IMR-90 (cell line): ENCODE measurements at regions not wholly inside any gene's neighbourhood (a gene's known extent, or its start where the extent isn't known, plus 50 kb on each side); places are given as distances from the start of the nearest gene placed in this dataset.
A peak's percentile ranks its signal among the peaks of the same experiment; 100 is the strongest.

Source experiments
- ATAC-seq: fragments of 200-7000 bp; cut with Tn5 transposase; 2 replicates; pipeline ENCODE4 v1.9.1; 2020; ENCODE audit warnings: low read depth, mild to moderate bottlenecking, moderate library complexity
- BruUV-seq: library from RNA; stranded (reverse); fragments of 400-500 nt; replicated peaks from 2 replicates; lab custom pipeline; 2021; lab: Mats Ljungman, UMichigan
- CTCF ChIA-PET: fragments of 300-600 bp; formaldehyde crosslinking; extraction: SDS; loops from one replicate; lab custom pipeline; 2021; ENCODE audit warnings: antibody characterized with exemption; lab: Yijun Ruan, JAX
- POLR2A ChIA-PET: fragments of 300-600 bp; sonication (Branson Sonifier 250); formaldehyde crosslinking; loops from one replicate; lab custom pipeline; 2022; ENCODE audit warnings: antibody characterized with exemption; ENCODE audit not compliant: unreplicated experiment; lab: Charles Lee
- DNase-seq: peaks from one replicate; pipeline ENCODE4 v3.0.0; 2013
- H2AFZ ChIP-seq: replicated peaks from 2 replicates; pipeline ENCODE3; 2013; ENCODE audit warnings: low read length, mild to moderate bottlenecking; ENCODE audit not compliant: poor library complexity
- H2AK5ac ChIP-seq: 2 replicates; pipeline ENCODE4 v1.6.1; 2013; ENCODE audit warnings: low read depth, low read length, inconsistent platforms
- H2AK9ac ChIP-seq: replicated peaks from 2 replicates; pipeline ENCODE3; 2013; ENCODE audit warnings: mild to moderate bottlenecking, low read depth, low read length, moderate library complexity; ENCODE audit not compliant: poor library complexity
- H2BK120ac ChIP-seq: 2 replicates; pipeline ENCODE4 v1.6.1; 2013; ENCODE audit warnings: low read depth, low read length, inconsistent platforms
- H2BK15ac ChIP-seq: 3 replicates; pipeline ENCODE4 v1.6.1; 2013; ENCODE audit warnings: low read depth, low read length, inconsistent platforms
- H2BK20ac ChIP-seq: 2 replicates; pipeline ENCODE4 v1.6.1; 2013; ENCODE audit warnings: low read depth, mild to moderate bottlenecking, inconsistent platforms, low read length, moderate library complexity
- H2BK5ac ChIP-seq: 2 replicates; pipeline ENCODE4 v1.6.1; 2013; ENCODE audit warnings: mild to moderate bottlenecking, low read depth, low read length, inconsistent platforms; ENCODE audit not compliant: poor library complexity, severe bottlenecking
- H3K14ac ChIP-seq: replicated peaks from 2 replicates; pipeline ENCODE4 v1.6.1; 2013; ENCODE audit warnings: low read depth, low read length, inconsistent platforms
- H3K18ac ChIP-seq: 2 replicates; pipeline ENCODE4 v1.6.1; 2013; ENCODE audit warnings: low read depth, low read length, control low read depth
- H3K23ac ChIP-seq: 2 replicates; pipeline ENCODE4 v1.6.1; 2013; ENCODE audit warnings: low read depth, low read length, inconsistent platforms
- H3K27ac ChIP-seq: 2 replicates; pipeline ENCODE4 v1.5.1; 2013; ENCODE audit warnings: mild to moderate bottlenecking, control low read depth, low read length; ENCODE audit not compliant: insufficient read depth
- H3K27me3 ChIP-seq: 2 replicates; pipeline ENCODE4 v1.6.1; 2013; ENCODE audit warnings: low read length; ENCODE audit not compliant: control insufficient read depth, insufficient read depth
- H3K36me3 ChIP-seq: 2 replicates; pipeline ENCODE4 v1.6.1; 2013; ENCODE audit warnings: low read length, mixed read lengths; ENCODE audit not compliant: control insufficient read depth, insufficient read depth
- H3K4ac ChIP-seq: 2 replicates; pipeline ENCODE4 v1.6.1; 2013; ENCODE audit warnings: low read depth, low read length, inconsistent platforms
- H3K4me1 ChIP-seq: 2 replicates; pipeline ENCODE4 v1.6.1; 2013; ENCODE audit warnings: low read length, mixed read lengths; ENCODE audit not compliant: control insufficient read depth, insufficient read depth
- H3K4me2 ChIP-seq: 2 replicates; pipeline ENCODE4 v1.6.1; 2013; ENCODE audit warnings: low read depth, mild to moderate bottlenecking, control low read depth, low read length, moderate library complexity
- H3K4me3 ChIP-seq: 2 replicates; pipeline ENCODE4 v1.5.1; 2013; ENCODE audit warnings: low read depth, mild to moderate bottlenecking, control low read depth, low read length, moderate library complexity; ENCODE audit not compliant: insufficient read depth
- H3K56ac ChIP-seq: 2 replicates; pipeline ENCODE4 v1.6.1; 2013; ENCODE audit warnings: low read length, inconsistent platforms; ENCODE audit not compliant: insufficient read depth; ENCODE audit errors: extremely low read depth
- H3K79me1 ChIP-seq, 2 experiments: 2 replicates each; pipeline ENCODE4 v1.6.1; 2013; ENCODE audit warnings: low read length in 2 of 2, inconsistent platforms in 1 of 2, low read depth in 1 of 2
- H3K9ac ChIP-seq: 2 replicates; pipeline ENCODE4 v1.6.1; 2013; ENCODE audit warnings: low read depth, low read length, control low read depth
- H3K9me1 ChIP-seq: 2 replicates; pipeline ENCODE4 v1.6.1; 2013; ENCODE audit warnings: low read length, inconsistent platforms; ENCODE audit not compliant: insufficient read depth
- H3K9me3 ChIP-seq: 2 replicates; pipeline ENCODE4 v1.6.1; 2013; ENCODE audit warnings: low read length; ENCODE audit not compliant: control insufficient read depth, insufficient read depth
- H4K20me1 ChIP-seq: 2 replicates; pipeline ENCODE4 v1.6.1; 2013; ENCODE audit warnings: low read length, inconsistent platforms; ENCODE audit not compliant: insufficient read depth
- H4K5ac ChIP-seq: 2 replicates; pipeline ENCODE4 v1.6.1; 2013; ENCODE audit warnings: mild to moderate bottlenecking, low read depth, low read length, control low read depth
- H4K8ac ChIP-seq, 2 experiments: 2 replicates each; pipeline ENCODE4 v1.6.1; 2013; ENCODE audit warnings: low read depth in 2 of 2, low read length in 2 of 2, control low read depth in 1 of 2, inconsistent platforms in 1 of 2
- H4K91ac ChIP-seq: 2 replicates; pipeline ENCODE4 v1.6.1; 2013; ENCODE audit warnings: low read depth, low read length, inconsistent platforms; ENCODE audit not compliant: insufficient read depth
- BHLHE40 ChIP-seq: fragments of 150-350 bp; IDR thresholded peaks from 2 replicates; pipeline ENCODE4 v1.6.1; 2016; ENCODE audit warnings: mild to moderate bottlenecking, low read depth, low read length
- CEBPB ChIP-seq: IDR thresholded peaks from 2 replicates; pipeline ENCODE4 v1.6.1; 2012; ENCODE audit warnings: low read depth, low read length, improper control_type of control experiment
- CHD1 ChIP-seq: IDR thresholded peaks from 2 replicates; pipeline ENCODE4 v1.6.1; 2012; ENCODE audit warnings: low read depth, low read length, improper control_type of control experiment
- CTCF ChIP-seq: conservative IDR thresholded peaks from 2 replicates; pipeline ENCODE4 v1.5.1; 2012; ENCODE audit warnings: mild to moderate bottlenecking, low read depth, low read length, improper control_type of control experiment
- FOS ChIP-seq: fragments of 150-350 bp; IDR thresholded peaks from 2 replicates; pipeline ENCODE4 v1.6.1; 2016; ENCODE audit warnings: low read depth, low read length
- MAFK ChIP-seq: IDR thresholded peaks from 2 replicates; pipeline ENCODE4 v1.6.1; 2012; ENCODE audit warnings: low read depth, low read length, improper control_type of control experiment
- MAZ ChIP-seq: IDR thresholded peaks from 2 replicates; pipeline ENCODE4 v1.6.1; 2012; ENCODE audit warnings: low read depth, mild to moderate bottlenecking, low read length, improper control_type of control experiment, moderate library complexity, borderline replicate concordance
- MXI1 ChIP-seq: IDR thresholded peaks from 2 replicates; pipeline ENCODE4 v1.6.1; 2012; ENCODE audit warnings: low read depth, mild to moderate bottlenecking, low read length, moderate library complexity, borderline replicate concordance
- NFE2L2 ChIP-seq: fragments of 150-350 bp; IDR thresholded peaks from 2 replicates; pipeline ENCODE4 v1.6.1; 2016; ENCODE audit warnings: low read depth, mild to moderate bottlenecking, low read length
- POLR2A ChIP-seq: IDR thresholded peaks from 2 replicates; pipeline ENCODE4 v1.6.1; 2012; ENCODE audit warnings: mild to moderate bottlenecking, low read depth, low read length
- RAD21 ChIP-seq: IDR thresholded peaks from 2 replicates; pipeline ENCODE4 v1.6.1; 2012; ENCODE audit warnings: low read length, improper control_type of control experiment
- RCOR1 ChIP-seq: IDR thresholded peaks from 2 replicates; pipeline ENCODE4 v1.6.1; 2012; ENCODE audit warnings: mild to moderate bottlenecking, low read length, improper control_type of control experiment; ENCODE audit not compliant: insufficient replicate concordance
- RFX5 ChIP-seq: IDR thresholded peaks from 2 replicates; pipeline ENCODE4 v1.8.0; 2012; ENCODE audit warnings: low read depth, mild to moderate bottlenecking, low read length, moderate library complexity
- SMC3 ChIP-seq: fragments of 150-350 bp; IDR thresholded peaks from 2 replicates; pipeline ENCODE4 v1.6.1; 2016; ENCODE audit warnings: low read depth, mild to moderate bottlenecking, antibody characterized with exemption, low read length, moderate library complexity
- WGBS, 2 experiments: methylation state at CpG; one replicate each; pipeline versions ENCODE4 v1.1.5 to v1.1.7; 2013; ENCODE audit warnings: missing lambda C conversion rate in 2 of 2; ENCODE audit not compliant: insufficient read length in 1 of 2; ENCODE audit errors: extremely low coverage in 2 of 2; 5-methylcytosine and 5-hydroxymethylcytosine counted together
- dilution Hi-C: fragments of 300-500 bp; cut with HindIII; formaldehyde crosslinking; loops from one replicate; pipeline ENCODE4 v1.14.3; 2018; ENCODE audit warnings: low sequenced_read_pairs; ENCODE audit not compliant: unreplicated experiment
- in situ Hi-C: fragments of 300-500 bp; cut with MboI; formaldehyde crosslinking; loops from 3 replicates; pipeline ENCODE4 v1.14.3; 2019; ENCODE audit warnings: low sequenced_read_pairs, inconsistent platforms, mixed read lengths
- intact Hi-C: fragments of 100-400 bp; cut with micrococcal nuclease; formaldehyde crosslinking; loops from 2 replicates; pipeline ENCODE4 v1.10.0; 2022
- TF ChIP-seq, protein P1 (sequence below): fragments of 150-350 bp; IDR thresholded peaks from 2 replicates; pipeline ENCODE4 v1.6.1; 2016; ENCODE audit warnings: low read depth, mild to moderate bottlenecking, low read length, moderate library complexity, borderline replicate concordance
- TF ChIP-seq, protein P2 (sequence below): fragments of 150-350 bp; IDR thresholded peaks from 2 replicates; pipeline ENCODE4 v1.6.1; 2017; ENCODE audit warnings: mild to moderate bottlenecking, antibody characterized with exemption, low read length, low read depth

DNA sequence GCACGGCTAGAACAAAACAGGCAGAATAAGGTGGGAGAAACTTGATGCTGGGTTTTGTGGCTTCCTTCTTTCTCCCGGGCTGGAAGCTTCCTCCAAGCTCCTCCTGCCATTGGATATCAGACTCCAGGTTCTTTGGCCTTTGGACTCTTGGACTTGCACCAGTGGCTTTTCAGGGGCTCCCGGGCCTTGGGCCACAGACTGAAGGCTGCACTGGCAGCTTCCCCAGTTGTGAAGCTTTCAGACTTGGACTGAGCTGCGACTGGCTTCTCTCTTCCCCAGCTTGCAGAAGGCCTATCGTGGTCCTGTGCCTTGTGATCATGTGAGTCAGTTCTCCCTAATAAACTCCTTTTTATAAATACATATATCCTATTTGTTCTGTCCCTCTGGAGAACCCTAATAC, 364.4 kb downstream of the DNAH5 start:
- Histone ChIP-seq H3K79me1 (no peaks in the 10 kb centered on the region), H3K4ac (no peak overlapping the region), H3K36me3 (no peaks in the 10 kb centered on the region), H2AK9ac (no peak overlapping the region), H3K9ac (no peak overlapping the region), H3K23ac (no peak overlapping the region), H3K4me2 (no peak overlapping the region), H3K27me3 (no peaks in the 10 kb centered on the region), H2AK5ac (no peak overlapping the region), H3K9me3 (no peaks in the 10 kb centered on the region), H3K18ac (no peak overlapping the region), H3K9me1 (no peaks in the 10 kb centered on the region; the same call in 1 of the 2 replicates), H2AFZ (no peak overlapping the region), H2BK5ac (no peak overlapping the region), H2BK120ac (0 out of 2 replicates have a peak overlapping the region, but pooled peaks have one; percentile 2), H3K27ac (no peak overlapping the region), H3K4me3 (no peak overlapping the region), H2BK20ac (no peak overlapping the region), H2BK15ac (no peak overlapping the region), H3K4me1 (no peaks in the 10 kb centered on the region), H4K8ac (no peak overlapping the region), H3K14ac (no peak overlapping the region), H4K5ac (no peak overlapping the region), H3K56ac (no peak overlapping the region), H4K20me1 (no peaks in the 10 kb centered on the region), H4K91ac (no peak overlapping the region)
- dilution Hi-C loops (no loop called here), intact Hi-C loops (no loop called here), in situ Hi-C loops (no loop called here)
- DNase-seq (no peak), ATAC-seq (no peak)
- no TSS peak for BruUV-seq
- CTCF ChIA-PET = no interaction called here
- POLR2A ChIA-PET = no interaction called here
- WGBS, 2 experiments = 30% methylated on average over 2 of the region's 5 CpGs; no CpG with 5 or more reads in 1 of the 2 experiments
- no peak for TF ChIP-seq RFX5
- no peak for TF ChIP-seq CEBPB
- TF ChIP-seq MAFK = no peak
- TF ChIP-seq POLR2A = no peak
- no peak for TF ChIP-seq FOS
- TF ChIP-seq, protein P1, sequence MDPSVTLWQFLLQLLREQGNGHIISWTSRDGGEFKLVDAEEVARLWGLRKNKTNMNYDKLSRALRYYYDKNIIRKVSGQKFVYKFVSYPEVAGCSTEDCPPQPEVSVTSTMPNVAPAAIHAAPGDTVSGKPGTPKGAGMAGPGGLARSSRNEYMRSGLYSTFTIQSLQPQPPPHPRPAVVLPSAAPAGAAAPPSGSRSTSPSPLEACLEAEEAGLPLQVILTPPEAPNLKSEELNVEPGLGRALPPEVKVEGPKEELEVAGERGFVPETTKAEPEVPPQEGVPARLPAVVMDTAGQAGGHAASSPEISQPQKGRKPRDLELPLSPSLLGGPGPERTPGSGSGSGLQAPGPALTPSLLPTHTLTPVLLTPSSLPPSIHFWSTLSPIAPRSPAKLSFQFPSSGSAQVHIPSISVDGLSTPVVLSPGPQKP = no peak
- TF ChIP-seq CTCF = no peak
- no peak for TF ChIP-seq NFE2L2
- TF ChIP-seq SMC3 = no peak
- TF ChIP-seq RAD21 = no peak
- TF ChIP-seq, protein P2, sequence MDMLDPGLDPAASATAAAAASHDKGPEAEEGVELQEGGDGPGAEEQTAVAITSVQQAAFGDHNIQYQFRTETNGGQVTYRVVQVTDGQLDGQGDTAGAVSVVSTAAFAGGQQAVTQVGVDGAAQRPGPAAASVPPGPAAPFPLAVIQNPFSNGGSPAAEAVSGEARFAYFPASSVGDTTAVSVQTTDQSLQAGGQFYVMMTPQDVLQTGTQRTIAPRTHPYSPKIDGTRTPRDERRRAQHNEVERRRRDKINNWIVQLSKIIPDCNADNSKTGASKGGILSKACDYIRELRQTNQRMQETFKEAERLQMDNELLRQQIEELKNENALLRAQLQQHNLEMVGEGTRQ = no peak
- no peak for TF ChIP-seq MAZ
- no peak for TF ChIP-seq BHLHE40
- no peak for TF ChIP-seq MXI1
- TF ChIP-seq CHD1 = no peak
- no peak for TF ChIP-seq RCOR1
